HG03469 (cell line): ENCODE measurements at regions not wholly inside any gene's neighbourhood (a gene's known extent, or its start where the extent isn't known, plus 50 kb on each side); places are given as distances from the start of the nearest gene placed in this dataset.

Experiments
- ATAC-seq: cut with Tn5 transposase; IDR thresholded peaks from one replicate; pipeline ENCODE4 v1.9.1; 2021; ENCODE audit warnings: mild to moderate bottlenecking, moderate library complexity, moderate number of reproducible peaks; ENCODE audit not compliant: unreplicated experiment

DNA sequence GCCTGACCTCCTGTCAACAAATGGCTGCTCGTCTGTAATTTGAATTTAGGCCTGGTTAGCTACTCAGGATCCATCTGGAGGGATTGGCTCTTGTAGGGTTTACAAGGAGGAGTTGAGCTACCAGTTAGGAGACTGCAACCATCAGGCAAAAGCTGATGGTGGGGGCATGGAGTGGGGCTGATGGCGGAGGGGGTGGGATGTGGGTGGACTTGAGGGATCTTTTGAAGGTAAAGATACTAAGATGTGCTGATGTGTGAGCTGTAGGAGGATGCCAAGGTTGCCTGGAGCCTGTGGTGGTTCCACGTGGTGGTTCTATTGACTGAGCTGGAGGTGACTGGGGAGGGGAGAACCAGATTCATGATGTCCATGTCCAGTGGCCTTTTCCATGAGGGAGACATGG is 240.7 kb downstream of the LPIN1 start:
- no peak for ATAC-seq

DNA sequence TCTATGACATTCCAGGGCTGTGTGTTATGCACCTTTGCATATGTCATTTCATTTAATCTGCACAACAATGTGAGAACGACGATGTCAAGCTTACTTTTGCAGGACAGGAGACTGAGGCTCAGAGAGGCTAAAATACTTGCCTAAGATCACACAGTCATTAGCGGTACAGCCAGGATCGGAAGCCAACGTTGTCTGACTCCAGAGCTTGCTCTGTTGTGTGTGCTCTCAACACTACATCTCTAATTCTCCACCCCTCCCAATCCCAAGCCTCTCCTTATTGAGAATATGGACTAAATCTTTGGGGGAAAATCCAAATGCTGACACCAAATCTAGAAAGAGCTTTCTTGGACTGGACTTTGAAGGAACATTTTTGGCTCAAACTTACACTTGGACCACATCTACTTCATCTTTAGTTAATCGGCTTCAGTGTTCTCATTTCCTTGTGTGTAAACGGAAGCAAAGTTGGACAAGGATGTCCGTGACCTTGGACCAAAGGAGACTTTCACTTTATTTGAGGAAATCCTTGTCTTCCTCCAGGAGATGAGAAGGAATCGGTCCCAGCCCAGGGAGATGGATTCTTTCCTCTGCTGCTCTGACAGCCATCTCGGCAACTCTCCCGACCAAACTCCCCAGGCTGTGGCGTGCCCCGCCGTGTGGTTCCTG is 242.4 kb downstream of the LPIN1 start:
- ATAC-seq: no peak

DNA sequence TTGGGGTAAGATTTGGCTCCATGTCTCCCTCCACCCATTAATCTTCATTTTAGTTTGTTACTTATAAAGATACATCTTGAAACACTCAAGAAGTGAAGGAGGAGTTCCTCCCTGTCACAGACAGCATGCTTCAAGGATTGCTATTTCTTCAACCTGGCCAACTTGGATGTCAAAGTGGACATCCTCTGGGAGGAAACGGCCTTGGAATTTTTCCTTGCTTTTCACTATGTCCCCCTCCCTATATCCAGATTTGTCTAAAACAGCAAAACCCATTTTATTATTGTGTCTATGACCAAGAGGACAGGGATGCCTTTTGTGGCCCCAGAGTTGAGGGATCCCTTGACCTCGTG is 242.9 kb downstream of the LPIN1 start:
- ATAC-seq: no peak

DNA sequence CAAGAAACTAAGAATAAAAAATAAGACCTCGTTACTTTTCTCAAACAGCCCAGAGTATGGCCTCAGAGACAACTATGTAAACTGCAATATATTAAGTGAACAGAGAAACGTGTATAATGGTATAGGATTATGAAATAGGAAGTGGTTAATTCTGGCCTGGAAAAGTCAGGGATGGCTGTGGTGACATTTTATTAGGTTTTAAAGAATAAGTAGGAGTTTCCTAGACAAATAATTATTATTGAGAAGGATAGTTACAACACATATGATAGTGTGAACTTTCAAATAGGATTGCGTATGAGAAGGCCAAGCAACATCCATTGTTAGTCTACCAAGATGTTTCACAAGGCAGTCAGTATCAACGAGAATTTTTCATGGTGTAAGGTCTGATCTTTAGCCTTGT is 244.1 kb downstream of the LPIN1 start:
- no peak for ATAC-seq

DNA sequence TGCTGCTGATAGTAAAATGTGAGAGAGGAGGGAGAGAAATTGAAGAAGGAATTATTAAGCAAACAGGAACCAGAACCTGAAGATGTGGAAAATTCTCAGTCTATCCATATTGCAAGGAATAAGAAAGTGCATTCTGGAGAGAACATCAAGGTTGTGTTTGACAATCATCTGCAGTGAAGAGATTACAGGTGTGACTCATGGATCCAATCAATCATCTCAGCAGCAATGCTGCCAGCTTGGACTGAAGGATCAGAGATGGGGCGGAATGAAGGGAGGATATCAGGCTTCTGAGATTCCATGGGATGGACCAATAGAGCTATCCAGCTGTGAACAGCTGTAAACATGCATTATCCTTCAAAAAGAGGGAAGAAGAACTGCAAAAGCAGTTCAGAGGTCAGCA is 247.3 kb downstream of the LPIN1 start:
- ATAC-seq: no peak

DNA sequence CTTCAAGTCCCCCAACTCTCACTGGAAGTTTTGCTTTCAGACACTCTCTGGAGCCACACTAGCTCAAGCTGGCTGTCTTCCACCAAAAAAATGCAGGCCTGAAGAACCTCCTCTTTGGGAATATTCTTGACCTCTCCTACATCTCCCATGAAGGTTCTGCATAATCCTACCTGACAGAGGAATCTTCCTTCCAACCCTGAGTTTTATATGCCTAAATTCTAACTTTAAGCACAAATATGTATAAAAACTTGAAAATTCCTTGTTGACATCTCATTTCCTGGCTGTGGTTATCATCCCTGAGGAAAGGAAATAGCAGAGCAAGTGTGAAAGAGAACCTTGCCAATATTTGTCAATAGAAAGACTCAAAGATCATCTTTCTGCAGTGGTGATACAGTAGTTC is 249.0 kb downstream of the LPIN1 start:
- no peak for ATAC-seq

DNA sequence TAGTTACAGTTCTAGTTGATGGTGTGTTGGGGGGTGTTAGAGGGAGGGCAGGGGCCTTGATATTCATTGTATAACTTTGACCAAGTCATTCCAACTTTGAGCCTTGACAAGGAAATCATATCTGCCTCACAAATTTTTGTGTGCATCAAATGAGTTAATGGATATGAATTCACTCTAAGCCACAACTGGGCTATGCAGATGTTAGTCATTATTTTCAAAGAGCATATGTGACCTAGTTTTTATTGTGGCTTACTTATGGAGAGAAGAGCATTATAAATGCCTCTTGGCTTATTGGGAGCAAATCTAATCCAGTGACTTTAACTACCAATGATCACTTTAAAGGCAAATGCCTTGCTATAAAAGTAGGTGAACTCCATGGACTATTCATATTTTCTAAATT is 250.2 kb downstream of the LPIN1 start:
- ATAC-seq: no peak

DNA sequence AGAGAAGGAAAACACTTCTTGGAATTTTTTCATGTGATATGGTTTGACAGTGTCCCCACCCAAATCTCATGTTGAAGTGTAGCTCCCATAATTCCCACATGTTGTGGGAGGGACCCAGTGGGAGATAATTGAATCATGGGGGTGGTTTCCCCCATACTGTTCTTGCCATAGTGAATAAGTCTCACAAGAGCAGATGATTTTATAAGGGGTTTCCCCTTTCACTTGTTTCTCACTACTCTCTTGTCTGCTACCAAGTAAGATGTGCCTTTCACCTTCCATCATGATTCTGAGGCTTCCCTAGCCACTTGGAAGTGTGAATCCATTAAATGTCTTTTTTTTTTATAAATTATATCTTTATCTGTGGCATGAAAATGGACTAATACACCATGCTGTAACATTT is 250.7 kb downstream of the LPIN1 start:
- ATAC-seq: no peak

DNA sequence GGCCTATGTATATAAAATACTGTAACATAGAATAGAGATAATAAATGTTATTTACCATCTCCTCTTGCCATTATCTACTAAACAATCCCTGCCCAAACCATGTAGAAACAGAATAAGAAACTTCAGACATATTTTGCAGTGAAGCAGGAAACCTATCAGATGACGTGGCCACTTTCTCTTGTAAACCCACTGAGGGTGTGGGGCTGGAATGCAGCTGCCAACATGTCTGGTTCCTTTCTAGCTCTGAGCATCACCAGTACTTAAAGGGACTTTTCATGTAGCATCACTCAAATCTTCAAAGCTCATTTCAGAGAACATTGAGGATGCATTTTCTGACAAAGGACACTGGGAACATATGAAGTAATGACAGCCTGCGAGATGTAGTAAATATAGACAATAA is 251.8 kb downstream of the LPIN1 start:
- peak; percentile 37 for ATAC-seq

DNA sequence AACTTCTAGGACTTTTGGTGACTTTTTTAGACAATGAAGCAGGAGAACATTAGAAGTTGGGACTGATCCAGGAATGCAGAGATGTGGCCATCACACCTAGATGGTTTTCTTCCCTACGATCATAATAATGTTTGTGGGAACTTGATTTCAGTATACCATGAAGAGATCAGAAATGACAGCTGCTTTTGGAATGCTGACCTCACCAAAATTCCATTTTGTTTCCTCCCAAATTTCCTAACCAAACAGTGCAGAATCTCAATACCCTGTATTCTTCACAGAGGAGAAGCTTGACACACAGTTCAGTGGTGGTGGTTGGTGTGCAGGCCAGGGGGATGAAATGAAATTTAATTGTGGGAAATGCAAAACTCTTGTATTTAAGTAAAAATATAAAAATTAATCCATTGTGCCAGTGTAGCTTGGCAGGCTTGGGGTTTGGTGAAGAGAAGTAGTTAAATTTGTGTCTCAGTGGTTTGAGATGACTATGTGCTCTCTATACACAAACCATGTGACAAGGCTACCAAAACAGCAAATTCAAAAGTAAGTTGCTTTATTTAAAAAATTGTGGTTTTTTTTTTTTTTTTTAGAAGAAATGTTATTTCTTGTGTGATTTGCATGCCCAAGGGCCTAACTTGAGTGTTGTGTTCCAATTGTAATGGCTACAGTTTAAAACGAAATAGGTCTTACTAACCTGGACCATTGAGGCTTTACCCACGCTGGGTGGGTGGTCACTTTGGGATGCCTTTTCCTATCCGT is 252.4 kb downstream of the LPIN1 start:
- ATAC-seq: peak; percentile 59

DNA sequence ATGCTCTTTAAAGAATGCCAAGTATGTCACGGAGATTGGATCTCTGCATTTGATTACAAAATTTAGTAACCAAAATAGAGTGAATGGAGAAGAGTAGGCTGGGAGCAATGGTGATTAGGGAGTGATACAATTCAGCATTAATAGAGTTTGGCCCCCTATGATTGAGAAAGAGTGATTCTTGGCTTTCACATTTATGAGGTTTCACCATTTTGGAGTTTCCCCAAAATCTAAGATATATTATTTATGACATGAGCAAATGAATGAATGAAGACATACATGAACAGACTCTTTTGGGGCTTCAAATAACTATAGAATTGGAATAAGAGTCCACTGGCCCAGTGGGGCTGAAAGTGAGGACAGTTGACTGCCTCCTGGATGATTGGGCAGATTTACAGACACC is 255.2 kb downstream of the LPIN1 start:
- ATAC-seq: no peak

DNA sequence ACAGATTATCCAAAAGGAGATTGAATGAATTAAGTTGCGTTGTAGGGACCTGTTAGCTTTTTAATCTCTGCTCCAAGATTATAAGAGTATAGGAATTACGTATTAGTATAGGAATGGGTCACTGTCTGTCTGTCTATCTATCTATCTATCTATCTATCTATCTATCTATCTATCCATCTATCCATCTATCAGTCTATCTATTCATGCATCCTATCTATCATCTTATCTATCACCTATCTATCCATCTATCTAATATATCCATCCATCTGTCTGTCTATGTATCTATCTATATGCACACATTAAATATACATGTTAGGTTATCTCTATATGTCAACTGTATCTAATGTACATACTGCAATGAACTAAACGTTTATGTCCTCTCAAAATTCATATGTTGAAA is 255.8 kb downstream of the LPIN1 start:
- ATAC-seq: no peak

DNA sequence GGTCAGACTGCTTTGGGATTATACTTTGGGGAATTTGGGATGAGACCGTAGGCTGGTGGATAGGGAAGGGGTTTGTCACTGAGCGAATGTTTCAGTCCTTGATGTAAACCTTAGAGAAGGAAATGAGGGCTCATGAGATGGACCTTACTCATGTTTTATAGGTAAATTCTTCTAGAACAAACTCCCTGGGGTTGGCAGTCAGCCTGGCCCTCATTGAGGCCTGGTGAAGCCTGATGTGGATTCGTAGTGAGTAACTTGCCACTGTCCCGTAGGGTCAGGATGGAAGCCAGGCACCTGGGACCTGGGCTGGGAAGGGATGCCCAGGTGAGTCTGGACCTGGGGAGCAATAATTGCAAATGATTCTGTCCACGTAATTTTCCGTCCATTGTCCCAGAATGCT is 258.3 kb downstream of the LPIN1 start:
- no peak for ATAC-seq

DNA sequence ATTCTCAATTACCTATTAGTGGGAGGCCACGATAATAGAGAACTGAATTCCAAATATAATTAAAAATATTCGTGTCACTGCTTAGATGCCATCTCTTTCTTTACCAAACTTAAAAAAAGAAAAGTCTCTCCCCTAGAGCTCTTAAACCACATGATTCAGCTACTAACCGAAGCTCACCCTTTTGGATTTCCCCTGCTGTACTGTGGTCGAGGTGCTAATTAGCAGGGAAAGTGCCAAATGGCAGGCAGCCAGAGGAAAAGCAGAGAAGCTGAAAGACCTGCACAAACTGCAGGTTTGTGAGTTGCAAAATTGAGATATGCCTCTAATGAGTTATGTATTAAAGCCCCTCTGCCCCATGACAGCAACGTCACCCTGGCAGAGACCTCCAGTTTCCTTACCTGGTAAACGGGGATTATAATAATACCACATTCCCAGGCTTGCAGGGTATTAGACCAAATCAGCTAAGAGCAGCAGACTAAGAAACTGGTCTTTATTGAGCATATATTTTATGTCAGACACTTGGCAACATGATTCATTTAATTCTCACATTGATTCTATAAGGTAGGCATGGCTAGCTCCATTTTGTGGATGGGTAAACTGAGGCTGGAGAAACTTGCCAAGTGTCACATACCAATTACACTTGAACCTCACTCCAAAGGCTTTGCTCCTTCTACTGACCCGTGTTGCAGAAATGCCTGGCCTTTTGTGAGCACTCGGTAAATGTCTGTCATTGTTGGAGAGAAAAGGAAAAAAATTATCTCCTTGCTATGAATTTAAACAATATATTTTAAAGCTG is 259.7 kb downstream of the LPIN1 start:
- peak; percentile 75 for ATAC-seq

DNA sequence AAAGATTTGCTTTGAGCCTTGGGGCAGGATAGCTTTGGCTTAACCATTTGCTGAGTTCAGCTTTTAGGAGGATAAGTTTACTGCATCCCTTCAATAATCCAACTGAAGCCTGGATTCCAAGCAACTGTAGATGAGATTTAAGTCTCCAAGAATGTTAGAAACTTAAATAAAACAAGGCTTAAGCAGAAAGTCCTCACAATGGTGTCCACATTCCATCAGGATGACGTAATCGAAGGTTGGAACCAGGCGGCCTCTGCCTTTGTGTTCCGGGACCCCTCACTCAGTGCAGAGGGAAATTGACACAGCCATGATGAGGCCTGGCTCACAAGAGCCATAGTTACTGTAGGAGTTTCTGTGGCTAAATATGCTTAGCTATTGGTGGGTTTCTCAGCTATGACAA is 260.4 kb downstream of the LPIN1 start:
- no peak for ATAC-seq

DNA sequence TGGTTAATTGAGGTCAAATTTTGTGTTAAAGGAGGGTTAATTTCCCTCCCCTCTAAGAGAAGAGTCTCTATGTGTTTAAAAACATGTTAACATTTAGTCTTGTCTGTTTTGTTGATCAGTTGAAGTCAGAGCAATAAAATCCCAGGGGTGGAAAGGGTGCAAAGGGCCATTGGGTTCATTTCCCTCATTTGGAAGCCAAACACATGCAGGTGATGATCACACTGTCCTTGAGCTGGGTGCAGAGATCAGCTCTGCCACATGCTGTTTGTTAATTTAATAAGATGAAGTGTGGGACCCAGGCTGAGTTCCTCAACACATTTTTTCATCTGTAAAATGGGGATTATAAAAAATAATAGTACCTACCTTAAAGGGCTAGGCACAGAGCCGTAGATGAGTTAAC is 260.9 kb downstream of the LPIN1 start:
- no peak for ATAC-seq

DNA sequence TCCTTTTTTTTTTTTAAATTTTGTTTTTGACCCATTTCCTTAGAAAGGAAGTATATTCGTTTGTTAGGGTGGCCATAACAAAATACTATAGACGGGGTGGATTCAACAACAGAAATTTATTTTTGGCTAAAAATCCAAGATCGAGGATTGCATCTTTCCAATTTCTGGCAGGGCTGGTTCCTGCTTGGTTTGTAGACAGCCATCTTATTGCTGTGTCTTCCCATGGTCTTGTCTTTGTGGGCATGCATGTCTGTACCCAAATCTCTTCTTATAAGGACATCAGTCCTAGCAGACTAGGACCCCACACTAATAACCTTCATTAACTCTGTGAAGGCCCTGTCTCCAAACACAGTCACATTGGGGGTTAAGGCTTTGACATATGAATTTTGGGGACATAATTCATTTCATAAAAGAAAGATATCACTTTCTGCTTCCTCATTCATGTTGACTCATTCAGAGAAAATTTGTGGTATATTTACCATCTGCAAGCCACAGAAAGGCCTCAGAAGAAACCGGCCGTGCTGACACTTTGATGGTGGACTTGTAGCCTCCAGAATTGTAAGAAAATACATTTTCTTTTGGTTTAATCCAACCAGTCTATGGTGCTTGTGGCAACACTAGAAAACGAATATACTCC is 262.1 kb downstream of the LPIN1 start:
- ATAC-seq: peak; percentile 65

DNA sequence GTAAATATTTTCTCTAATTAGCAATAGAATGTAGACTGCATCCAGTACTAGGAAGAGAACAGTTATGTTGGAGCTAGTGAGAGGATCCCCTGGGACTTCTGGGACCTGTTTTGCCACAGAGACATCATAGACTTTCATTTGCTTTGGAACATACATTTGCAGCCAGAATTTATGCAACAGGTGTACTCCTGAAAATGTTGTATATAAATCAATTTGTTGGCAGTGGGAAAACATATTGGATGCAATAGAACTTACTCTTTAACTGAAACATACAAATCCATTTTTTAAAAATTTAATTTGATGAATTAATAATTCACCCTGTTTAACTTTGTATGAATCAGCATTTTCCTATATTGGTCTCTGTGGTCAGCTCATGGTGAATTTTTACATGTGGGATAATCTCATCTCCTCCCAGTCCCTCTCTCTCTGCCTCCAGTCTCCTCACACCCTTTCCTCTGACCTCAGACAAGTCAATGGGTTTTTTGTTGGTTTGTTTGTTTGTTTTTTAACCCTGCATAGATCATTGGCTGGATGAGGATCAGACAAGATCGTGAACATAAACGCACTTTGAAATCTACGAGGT is 263.0 kb downstream of the LPIN1 start:
- no peak for ATAC-seq

DNA sequence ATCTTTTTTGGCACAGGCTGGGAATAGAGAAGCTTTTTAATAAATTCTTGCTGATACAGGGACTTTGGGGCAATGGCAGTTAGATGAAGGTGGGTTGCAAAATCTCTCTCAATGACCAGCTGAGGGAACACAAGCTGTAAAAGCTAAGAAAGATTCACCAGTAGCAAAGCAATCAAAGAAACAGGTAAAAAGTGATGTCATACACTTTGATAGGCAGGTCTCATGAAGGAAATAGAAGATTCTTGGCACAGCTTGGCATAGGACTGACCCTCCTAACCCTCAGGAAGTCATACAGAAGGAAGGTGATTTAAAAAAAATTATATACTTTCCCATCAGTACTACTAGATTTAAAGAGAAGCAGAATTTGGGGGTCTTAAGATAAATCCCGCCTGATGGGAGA is 263.6 kb downstream of the LPIN1 start:
- ATAC-seq: no peak

DNA sequence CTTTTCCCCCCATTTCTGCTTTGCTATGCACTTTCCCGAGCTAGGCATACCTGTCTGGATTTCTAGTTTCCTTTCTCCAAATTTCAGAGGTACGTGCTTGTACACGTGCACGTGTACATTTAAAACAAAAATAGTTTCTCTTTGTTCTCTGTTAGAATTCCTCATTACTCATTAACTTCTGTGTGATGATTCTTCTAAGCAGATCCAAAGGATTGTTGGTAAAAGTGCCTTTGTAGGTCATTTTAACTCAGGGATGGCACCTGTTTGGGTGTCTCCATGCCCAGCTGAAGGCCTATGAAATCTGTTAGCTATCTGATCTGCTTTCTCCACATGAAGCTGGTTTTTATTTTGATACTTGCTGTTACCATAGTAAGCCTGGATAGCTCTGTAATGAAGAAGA is 264.3 kb downstream of the LPIN1 start:
- no peak for ATAC-seq
